Trophoblast cell (in vitro differentiated cells and primary cell): ENCODE measurements at regions not wholly inside any gene's neighbourhood (a gene's known extent, or its start where the extent isn't known, plus 50 kb on each side); places are given as distances from the start of the nearest gene placed in this dataset.

ENCODE experiments used
- DNase-seq, 2 donors: peaks; one replicate each; pipeline ENCODE4 v3.0.0-alpha.2; 2016
- H2AFZ ChIP-seq: 2 replicates; pipeline ENCODE4 v1.6.1; 2013; ENCODE audit warnings: low read length, moderate library complexity, mild to moderate bottlenecking; ENCODE audit not compliant: insufficient read depth, poor library complexity
- H2AK5ac ChIP-seq: 2 replicates; pipeline ENCODE4 v1.6.1; 2013; ENCODE audit warnings: mild to moderate bottlenecking, low read length
- H2BK120ac ChIP-seq: 2 replicates; pipeline ENCODE4 v1.6.1; 2013; ENCODE audit warnings: low read length, mild to moderate bottlenecking, moderate library complexity; ENCODE audit not compliant: insufficient read depth, poor library complexity
- H2BK12ac ChIP-seq: 2 replicates; pipeline ENCODE4 v1.6.1; 2013; ENCODE audit warnings: mild to moderate bottlenecking, low read length, moderate library complexity
- H2BK5ac ChIP-seq: 2 replicates; pipeline ENCODE4 v1.6.1; 2013; ENCODE audit warnings: low read length, low read depth, moderate library complexity, mild to moderate bottlenecking; ENCODE audit not compliant: poor library complexity
- H3K14ac ChIP-seq: 2 replicates; pipeline ENCODE4 v1.6.1; 2013; ENCODE audit warnings: mild to moderate bottlenecking, low read length
- H3K18ac ChIP-seq: 2 replicates; pipeline ENCODE4 v1.6.1; 2013; ENCODE audit warnings: mild to moderate bottlenecking, low read length
- H3K23ac ChIP-seq: 2 replicates; pipeline ENCODE4 v1.6.1; 2013; ENCODE audit warnings: low read length
- H3K27ac ChIP-seq: 2 replicates; pipeline ENCODE4 v1.5.1; 2013; ENCODE audit warnings: low read depth, mild to moderate bottlenecking, inconsistent platforms, low read length, moderate library complexity
- H3K27me3 ChIP-seq: 2 replicates; pipeline ENCODE4 v1.6.1; 2013; ENCODE audit warnings: inconsistent platforms, mild to moderate bottlenecking, low read length, moderate library complexity; ENCODE audit not compliant: insufficient read depth
- H3K36me3 ChIP-seq, 2 experiments: 1 replicate in 1 of 2; 2 replicates in 1 of 2; pipeline ENCODE4 v1.6.1; 2013; ENCODE audit warnings: low read length in 2 of 2, mild to moderate bottlenecking in 2 of 2, moderate library complexity in 1 of 2; ENCODE audit not compliant: insufficient read depth in 2 of 2, control insufficient read depth in 1 of 2
- H3K4ac ChIP-seq: 2 replicates; pipeline ENCODE4 v1.6.1; 2013; ENCODE audit warnings: low read depth, mild to moderate bottlenecking, low read length, moderate library complexity
- H3K4me1 ChIP-seq, 2 experiments: 1 replicate in 1 of 2; 2 replicates in 1 of 2; pipeline ENCODE4 v1.6.1; 2013; ENCODE audit warnings: low read length in 2 of 2, mild to moderate bottlenecking in 2 of 2, moderate library complexity in 1 of 2; ENCODE audit not compliant: insufficient read depth in 2 of 2, control insufficient read depth in 1 of 2
- H3K4me2 ChIP-seq: 2 replicates; pipeline ENCODE4 v1.6.1; 2013; ENCODE audit warnings: inconsistent platforms, mild to moderate bottlenecking, low read length, moderate library complexity
- H3K4me3 ChIP-seq: 2 replicates; pipeline ENCODE4 v1.5.1; 2013; ENCODE audit warnings: mild to moderate bottlenecking, low read depth, low read length, inconsistent platforms
- H3K79me1 ChIP-seq: one replicate; pipeline ENCODE4 v1.6.1; 2013; ENCODE audit warnings: low read length
- H3K79me2 ChIP-seq: 2 replicates; pipeline ENCODE4 v1.6.1; 2013; ENCODE audit warnings: low read length, mild to moderate bottlenecking; ENCODE audit not compliant: control insufficient read depth, insufficient read depth, poor library complexity
- H3K9ac ChIP-seq: 2 replicates; pipeline ENCODE4 v1.6.1; 2013; ENCODE audit warnings: mild to moderate bottlenecking, low read length
- H3K9me3 ChIP-seq: 2 replicates; pipeline ENCODE4 v1.6.1; 2013; ENCODE audit warnings: low read depth, mild to moderate bottlenecking, control low read depth, inconsistent platforms, low read length; ENCODE audit not compliant: insufficient read depth
- H4K12ac ChIP-seq: 2 replicates; pipeline ENCODE4 v1.6.1; 2013; ENCODE audit warnings: low read depth, mild to moderate bottlenecking, low read length, moderate library complexity
- H4K8ac ChIP-seq: 2 replicates; pipeline ENCODE4 v1.6.1; 2013; ENCODE audit warnings: low read depth, mild to moderate bottlenecking, low read length, moderate library complexity
- H4K91ac ChIP-seq: one replicate; pipeline ENCODE4 v1.6.1; 2013; ENCODE audit warnings: low read depth, mild to moderate bottlenecking, low read length, moderate library complexity
- WGBS: extraction: QIAGEN DNeasy Blood & Tissue Kit; methylation state at CpG from one replicate; pipeline ENCODE4 v1.1.7; 2013; ENCODE audit warnings: missing lambda C conversion rate; ENCODE audit not compliant: insufficient read length, insufficient coverage; ENCODE audit errors: extremely low coverage; 5-methylcytosine and 5-hydroxymethylcytosine counted together

DNA sequence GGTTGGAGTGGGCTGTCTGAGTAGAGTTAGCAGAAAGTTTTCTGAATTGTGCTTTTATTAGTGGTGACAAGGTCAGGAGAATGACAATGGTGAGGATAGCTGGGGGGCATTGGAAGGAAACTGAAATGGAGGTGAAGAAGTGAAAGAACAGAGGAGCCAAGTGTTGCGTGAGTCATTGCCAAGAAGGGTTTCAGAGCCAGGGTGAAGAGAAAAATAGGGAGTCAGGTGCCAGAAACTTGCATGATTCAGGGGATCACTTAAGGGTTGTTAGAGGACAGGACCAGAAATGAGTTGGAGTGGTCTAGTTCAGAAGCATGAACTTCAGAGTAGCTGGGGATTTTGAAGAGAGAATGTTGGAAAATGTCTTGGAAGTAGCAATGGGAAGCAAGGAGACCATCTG, 86.0 kb upstream of the GALNT15 start:
- Histone ChIP-seq H4K91ac (no peak overlapping the region), H2AK5ac (no peak overlapping the region), H4K12ac (no peak overlapping the region), H3K79me1 (no peaks in the 10 kb centered on the region), H3K23ac (no peak overlapping the region), H3K27me3 (no peaks in the 10 kb centered on the region), H3K4me2 (no peak overlapping the region), H2BK120ac (no peak overlapping the region), H3K4me1 (no peaks in the 10 kb centered on the region), H2BK12ac (no peak overlapping the region), H3K36me3 (no peaks in the 10 kb centered on the region), H3K9ac (no peak overlapping the region), H2AFZ (no peak overlapping the region), H3K4ac (no peak overlapping the region), H3K4me3 (no peak overlapping the region), H4K8ac (no peak overlapping the region), H3K14ac (no peak overlapping the region), H2BK5ac (no peak overlapping the region), H3K27ac (no peak overlapping the region), H3K9me3 (no peaks in the 10 kb centered on the region), H3K18ac (no peak overlapping the region), H3K79me2 (no peaks in the 10 kb centered on the region)
- no CpG with 5 or more reads among the region's 1 CpG for WGBS
- DNase-seq = no peak

DNA sequence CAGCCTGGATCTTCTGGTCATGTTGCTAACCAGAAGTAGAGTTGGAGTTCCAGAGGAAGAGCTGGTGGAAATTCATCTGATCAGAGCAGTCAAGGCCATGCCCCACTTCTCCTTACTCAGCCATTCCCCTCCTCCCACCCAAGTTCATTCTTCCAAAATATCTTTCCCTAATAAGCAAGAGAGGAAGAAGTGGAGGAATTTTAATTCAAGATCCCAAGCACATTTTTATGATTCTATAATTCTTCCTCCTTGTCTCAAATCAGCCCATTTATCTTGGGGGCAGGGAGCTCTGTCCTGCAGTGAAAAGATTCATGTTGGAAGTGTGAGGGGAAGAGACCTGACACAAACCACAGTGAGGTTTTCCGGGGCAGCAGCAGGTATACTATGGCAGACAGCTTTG, 85.0 kb upstream of the GALNT15 start:
- Histone ChIP-seq H4K8ac (no peak overlapping the region), H3K79me1 (no peaks in the 10 kb centered on the region), H3K14ac (no peak overlapping the region), H4K91ac (no peak overlapping the region), H3K9me3 (no peaks in the 10 kb centered on the region), H3K9ac (no peak overlapping the region), H2BK120ac (no peak overlapping the region), H3K4me3 (no peak overlapping the region), H3K23ac (no peak overlapping the region), H3K79me2 (no peaks in the 10 kb centered on the region), H2AK5ac (no peak overlapping the region), H3K4ac (no peak overlapping the region), H2BK5ac (no peak overlapping the region), H3K4me2 (no peak overlapping the region), H3K4me1 (no peaks in the 10 kb centered on the region), H2BK12ac (no peak overlapping the region), H3K27ac (no peak overlapping the region), H3K36me3 (no peaks in the 10 kb centered on the region), H2AFZ (no peak overlapping the region), H3K18ac (no peak overlapping the region), H3K27me3 (no peaks in the 10 kb centered on the region), H4K12ac (no peak overlapping the region)
- no CpG with 5 or more reads among the region's 1 CpG for WGBS
- no peak for DNase-seq

DNA sequence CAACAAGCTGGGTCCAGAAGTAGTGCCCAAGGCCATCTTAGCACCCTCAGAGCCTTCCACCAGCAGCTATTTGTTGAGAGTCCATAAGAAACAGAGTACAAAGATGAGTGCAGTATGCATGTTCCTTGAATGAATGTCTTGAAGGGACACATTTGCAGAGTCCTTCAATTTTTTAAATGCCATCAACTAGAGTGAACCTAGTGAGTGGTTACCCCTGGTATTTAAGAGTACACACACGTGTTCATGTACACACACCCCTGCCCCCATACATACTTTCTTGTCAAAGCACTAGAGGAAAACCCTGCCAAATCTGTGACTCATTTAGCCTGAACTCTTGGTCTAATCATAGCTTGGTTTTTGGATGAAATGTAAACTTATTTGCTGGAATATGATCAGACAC, 84.5 kb upstream of the GALNT15 start:
- DNase-seq = peak; percentile 51 to 76
- Histone ChIP-seq H3K27me3 (no peaks in the 10 kb centered on the region), H3K9ac (no peak overlapping the region), H3K79me2 (no peaks in the 10 kb centered on the region), H3K27ac (no peak overlapping the region), H3K4ac (no peak overlapping the region), H4K91ac (no peak overlapping the region), H3K23ac (no peak overlapping the region), H3K4me3 (no peak overlapping the region), H4K8ac (no peak overlapping the region), H3K4me1 (no peaks in the 10 kb centered on the region), H3K18ac (no peak overlapping the region), H2AFZ (no peak overlapping the region), H2BK5ac (no peak overlapping the region), H2BK12ac (no peak overlapping the region), H2BK120ac (no peak overlapping the region), H3K9me3 (no peaks in the 10 kb centered on the region), H3K4me2 (no peak overlapping the region), H2AK5ac (no peak overlapping the region), H4K12ac (no peak overlapping the region), H3K36me3 (no peaks in the 10 kb centered on the region), H3K14ac (no peak overlapping the region), H3K79me1 (no peaks in the 10 kb centered on the region)
- no CpG with 5 or more reads among the region's 1 CpG for WGBS

DNA sequence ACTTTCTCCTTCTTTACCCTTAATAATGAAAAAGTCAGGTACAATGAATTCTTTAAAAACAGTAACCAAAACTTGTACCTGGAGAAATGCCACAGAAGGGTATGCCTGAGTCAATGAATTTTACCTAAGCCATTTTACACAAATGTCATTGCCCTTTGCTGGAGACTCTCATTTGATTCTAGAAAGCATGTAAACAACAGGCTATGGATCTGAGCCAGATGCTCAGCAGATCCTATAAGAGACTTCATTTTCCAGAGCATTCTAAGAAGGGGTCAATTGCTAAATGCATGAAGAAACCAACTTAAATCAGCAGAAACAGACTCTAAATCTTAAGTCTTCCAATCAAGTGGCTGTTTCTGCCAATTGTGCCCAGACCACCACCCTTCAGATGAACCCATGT, 83.8 kb upstream of the GALNT15 start:
- Histone ChIP-seq H4K91ac (no peak overlapping the region), H3K27me3 (no peaks in the 10 kb centered on the region), H3K4me1 (no peaks in the 10 kb centered on the region), H2BK120ac (no peak overlapping the region), H3K79me1 (no peaks in the 10 kb centered on the region), H2AFZ (no peak overlapping the region), H3K4me2 (no peak overlapping the region), H3K9ac (no peak overlapping the region), H3K18ac (no peak overlapping the region), H3K36me3 (no peaks in the 10 kb centered on the region), H3K23ac (no peak overlapping the region), H3K27ac (no peak overlapping the region), H3K14ac (no peak overlapping the region), H2BK12ac (no peak overlapping the region), H4K8ac (no peak overlapping the region), H2AK5ac (no peak overlapping the region), H4K12ac (no peak overlapping the region), H3K79me2 (no peaks in the 10 kb centered on the region), H3K4me3 (no peak overlapping the region), H2BK5ac (no peak overlapping the region), H3K4ac (no peak overlapping the region), H3K9me3 (no peaks in the 10 kb centered on the region)
- no peak for DNase-seq

DNA sequence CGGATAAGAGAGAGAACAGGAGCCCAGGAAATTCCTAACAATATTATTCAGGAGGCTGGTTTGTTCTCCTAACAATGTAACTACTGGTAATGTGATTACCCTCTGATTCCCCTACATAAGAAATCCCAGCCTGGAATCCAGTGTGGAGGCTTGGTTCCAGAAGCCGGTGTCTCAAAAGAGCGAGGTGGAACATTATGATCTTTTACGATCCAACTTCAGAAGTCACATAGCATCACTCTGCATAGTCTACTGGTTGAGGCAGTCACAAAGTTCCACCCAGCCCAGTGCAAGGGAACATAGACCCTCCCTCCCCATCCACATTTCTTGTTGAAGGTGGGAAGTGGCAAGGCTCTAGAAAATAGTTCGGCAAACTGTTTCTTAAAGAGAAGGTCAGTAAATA, 81.6 kb upstream of the GALNT15 start:
- H3K23ac ChIP-seq = no peak overlapping the region
- no peak overlapping the region for H3K4me3 ChIP-seq
- H3K36me3 ChIP-seq = no peaks in the 10 kb centered on the region
- no peak overlapping the region for H4K12ac ChIP-seq
- no peak overlapping the region for H3K4me2 ChIP-seq
- H4K91ac ChIP-seq = no peak overlapping the region
- no peak overlapping the region for H2BK12ac ChIP-seq
- H3K79me1 ChIP-seq = no peaks in the 10 kb centered on the region
- H2AK5ac ChIP-seq = no peak overlapping the region
- H2AFZ ChIP-seq = no peak overlapping the region
- H2BK120ac ChIP-seq = no peak overlapping the region
- H3K27ac ChIP-seq = no peak overlapping the region
- H3K27me3 ChIP-seq = no peaks in the 10 kb centered on the region
- H3K79me2 ChIP-seq = no peaks in the 10 kb centered on the region
- H3K18ac ChIP-seq = no peak overlapping the region
- no peak overlapping the region for H4K8ac ChIP-seq
- H3K4me1 ChIP-seq = no peaks in the 10 kb centered on the region
- peaks cover 1% of the 10 kb centered on the region for H3K9me3 ChIP-seq
- no peak overlapping the region for H2BK5ac ChIP-seq
- no peak for DNase-seq
- no peak overlapping the region for H3K9ac ChIP-seq
- no CpG with 5 or more reads among the region's 5 CpGs for WGBS
- H3K4ac ChIP-seq = no peak overlapping the region
- H3K14ac ChIP-seq = no peak overlapping the region
